ENCODE measurements at regions not wholly inside any gene's neighbourhood (a gene's known extent, or its start where the extent isn't known, plus 50 kb on each side); places are given as distances from the start of the nearest gene placed in this dataset.

DNA sequence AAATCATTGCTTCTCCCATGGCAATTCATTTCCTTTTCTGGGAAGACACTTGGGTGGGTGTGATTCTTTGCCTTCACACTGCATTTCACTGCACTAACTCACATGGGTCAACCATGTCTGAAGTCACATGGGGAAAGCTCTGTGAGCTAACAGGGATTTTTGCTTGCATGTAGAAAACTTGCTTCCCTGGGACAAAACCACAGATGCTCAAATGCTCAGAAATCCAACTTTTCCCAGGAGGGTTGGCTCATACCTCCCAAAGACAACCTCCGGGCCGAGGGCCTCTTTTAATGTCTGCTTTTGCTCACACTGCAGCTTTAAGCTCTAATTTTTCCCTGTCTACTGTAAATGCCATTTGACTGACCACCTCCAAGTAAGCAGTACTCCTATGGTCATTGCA lies 1695.2 kb downstream of the STIM2 start:
- intact Hi-C loops (cut with DNase I) = no loop called here
- no peak overlapping the region for H3K4me3 ChIP-seq
- DNase-seq = no peak
- no peak overlapping the region for H3K27ac ChIP-seq
- H3K9me3 ChIP-seq = no peaks in the 10 kb centered on the region
- H3K36me3 ChIP-seq = no peaks in the 10 kb centered on the region
- no peaks in the 10 kb centered on the region for H3K4me1 ChIP-seq
- H3K27me3 ChIP-seq = no peaks in the 10 kb centered on the region
- 65 to 74% methylated on average over 2 of the region's 2 CpGs for WGBS, 2 donors
- no peak for TF ChIP-seq POLR2A (IDR thresholded peaks at IDR 0.05)
- TF ChIP-seq, protein P1, sequence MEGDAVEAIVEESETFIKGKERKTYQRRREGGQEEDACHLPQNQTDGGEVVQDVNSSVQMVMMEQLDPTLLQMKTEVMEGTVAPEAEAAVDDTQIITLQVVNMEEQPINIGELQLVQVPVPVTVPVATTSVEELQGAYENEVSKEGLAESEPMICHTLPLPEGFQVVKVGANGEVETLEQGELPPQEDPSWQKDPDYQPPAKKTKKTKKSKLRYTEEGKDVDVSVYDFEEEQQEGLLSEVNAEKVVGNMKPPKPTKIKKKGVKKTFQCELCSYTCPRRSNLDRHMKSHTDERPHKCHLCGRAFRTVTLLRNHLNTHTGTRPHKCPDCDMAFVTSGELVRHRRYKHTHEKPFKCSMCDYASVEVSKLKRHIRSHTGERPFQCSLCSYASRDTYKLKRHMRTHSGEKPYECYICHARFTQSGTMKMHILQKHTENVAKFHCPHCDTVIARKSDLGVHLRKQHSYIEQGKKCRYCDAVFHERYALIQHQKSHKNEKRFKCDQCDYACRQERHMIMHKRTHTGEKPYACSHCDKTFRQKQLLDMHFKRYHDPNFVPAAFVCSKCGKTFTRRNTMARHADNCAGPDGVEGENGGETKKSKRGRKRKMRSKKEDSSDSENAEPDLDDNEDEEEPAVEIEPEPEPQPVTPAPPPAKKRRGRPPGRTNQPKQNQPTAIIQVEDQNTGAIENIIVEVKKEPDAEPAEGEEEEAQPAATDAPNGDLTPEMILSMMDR (IDR thresholded peaks at IDR 0.05) = no peak

DNA sequence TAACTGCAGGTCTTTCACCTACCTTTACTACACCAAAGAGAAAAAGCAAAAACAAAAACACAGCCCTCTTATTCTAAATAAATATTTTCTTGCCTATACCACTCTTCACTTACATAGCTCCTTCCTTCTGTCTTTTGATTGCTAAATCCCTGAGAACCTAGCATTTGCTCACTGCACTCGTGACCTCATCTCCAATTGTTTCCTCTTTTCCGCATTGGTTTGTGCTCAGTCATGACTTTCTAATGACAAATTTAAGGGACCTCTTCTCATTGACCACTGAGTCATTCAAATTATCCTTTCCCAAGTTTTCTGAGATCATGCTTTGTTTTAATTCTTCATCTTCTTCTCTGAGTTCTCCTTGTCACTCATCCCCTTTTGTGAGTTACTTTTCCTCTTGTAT lies 1697.1 kb downstream of the STIM2 start:
- Histone ChIP-seq H3K36me3 (no peaks in the 10 kb centered on the region), H3K9me3 (no peaks in the 10 kb centered on the region), H3K27ac (no peak overlapping the region), H3K27me3 (no peaks in the 10 kb centered on the region), H3K4me3 (no peak overlapping the region), H3K4me1 (no peaks in the 10 kb centered on the region)
- DNase-seq = no peak
- intact Hi-C loops (cut with DNase I) = no loop called here
- TF ChIP-seq, protein P1 (IDR thresholded peaks at IDR 0.05) = no peak
- TF ChIP-seq POLR2A (IDR thresholded peaks at IDR 0.05) = no peak
- WGBS, 2 donors = 58 to 71% methylated on average over 2 of the region's 2 CpGs

DNA sequence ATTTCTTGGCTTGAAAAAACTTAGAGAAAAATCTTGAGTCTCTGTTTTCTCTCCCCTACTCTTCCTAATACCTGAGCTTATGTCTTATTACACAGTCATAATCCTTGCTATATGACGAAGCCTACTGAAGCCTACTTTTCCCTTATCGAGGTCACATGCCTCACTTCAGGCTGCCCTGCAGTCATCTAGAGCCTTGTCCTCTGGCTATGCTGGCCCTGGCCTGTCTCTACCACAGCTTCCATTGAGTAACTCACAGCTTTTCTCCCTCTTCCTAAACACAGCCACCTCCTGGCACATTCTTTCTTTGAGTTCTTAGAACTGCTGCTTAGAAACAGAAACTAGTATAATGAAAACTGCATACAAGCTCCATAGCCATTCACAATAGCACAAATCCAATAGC lies 1698.3 kb downstream of the STIM2 start:
- no peaks in the 10 kb centered on the region for H3K27me3 ChIP-seq
- H3K4me3 ChIP-seq = no peak overlapping the region
- H3K4me1 ChIP-seq = no peaks in the 10 kb centered on the region
- 46 to 60% methylated on average over 2 of the region's 2 CpGs for WGBS, 2 donors
- no peaks in the 10 kb centered on the region for H3K36me3 ChIP-seq
- H3K27ac ChIP-seq = no peak overlapping the region
- intact Hi-C loops (cut with DNase I) = no loop called here
- no peak for TF ChIP-seq POLR2A (IDR thresholded peaks at IDR 0.05)
- TF ChIP-seq, protein P1 (IDR thresholded peaks at IDR 0.05) = no peak
- DNase-seq = no peak
- H3K9me3 ChIP-seq = no peaks in the 10 kb centered on the region

DNA sequence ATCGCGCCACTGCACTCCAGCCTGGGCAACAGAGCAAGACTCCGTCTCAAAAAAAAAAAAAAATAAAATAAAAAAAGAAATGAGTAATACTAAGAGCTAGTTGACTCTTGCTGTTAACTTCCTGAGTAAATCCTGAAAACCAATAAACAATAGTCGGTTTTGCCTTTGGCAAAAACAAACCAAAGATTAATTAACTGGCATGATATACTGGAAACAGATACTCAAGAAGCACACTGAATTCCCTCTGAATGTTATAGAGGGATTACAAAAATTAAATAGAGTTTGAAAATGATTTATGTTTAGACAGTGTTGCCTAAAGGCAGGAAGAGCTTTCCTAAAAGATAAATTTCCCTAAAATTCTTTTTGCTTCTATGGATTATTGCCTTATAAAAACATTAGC lies 1702.3 kb downstream of the STIM2 start:
- Histone ChIP-seq H3K4me1 (no peaks in the 10 kb centered on the region), H3K9me3 (no peaks in the 10 kb centered on the region), H3K27ac (no peak overlapping the region), H3K27me3 (no peaks in the 10 kb centered on the region), H3K36me3 (no peaks in the 10 kb centered on the region), H3K4me3 (no peak overlapping the region)
- WGBS, 2 donors = 0 to 6% methylated on average over 1 of the region's 4 CpGs
- no peak for TF ChIP-seq POLR2A (IDR thresholded peaks at IDR 0.05)
- TF ChIP-seq, protein P1 (IDR thresholded peaks at IDR 0.05) = no peak
- no peak for DNase-seq
- intact Hi-C loops (cut with DNase I) = no loop called here

DNA sequence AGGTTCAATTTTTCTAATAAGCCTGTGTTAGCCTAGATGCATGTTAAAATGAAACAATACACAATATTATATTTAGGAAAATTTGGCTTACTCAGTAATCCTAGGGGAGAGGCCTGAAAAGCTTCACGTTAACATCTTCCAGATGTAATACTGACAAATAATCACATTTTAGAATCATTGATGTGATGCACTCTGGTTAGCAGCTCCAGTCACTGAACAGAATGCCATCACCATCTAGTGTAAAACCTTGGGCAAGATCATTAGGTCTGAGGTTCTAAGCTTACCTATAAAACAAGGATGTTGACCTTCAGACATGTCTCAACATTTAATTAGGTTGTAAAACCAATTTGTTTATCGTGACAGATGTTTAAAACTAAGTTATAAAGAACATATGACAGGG lies 1704.8 kb downstream of the STIM2 start:
- DNase-seq = no peak
- no peak for TF ChIP-seq POLR2A (IDR thresholded peaks at IDR 0.05)
- TF ChIP-seq, protein P1 (IDR thresholded peaks at IDR 0.05) = no peak

More for the DNA sequence above, 1704.8 kb downstream of the STIM2 start:
- no peaks in the 10 kb centered on the region for H3K27me3 ChIP-seq
- peaks cover 0 to 3% (median 0%) of the 10 kb centered on the region in 3 donors for H3K9me3 ChIP-seq
- no peak overlapping the region for H3K4me3 ChIP-seq
- WGBS, 2 donors = 59 to 61% methylated on average over 2 of the region's 2 CpGs
- intact Hi-C loops (cut with DNase I) = no loop called here
- H3K4me1 ChIP-seq = no peaks in the 10 kb centered on the region
- no peak overlapping the region for H3K27ac ChIP-seq
- no peaks in the 10 kb centered on the region for H3K36me3 ChIP-seq
